ENCODE measurements at regions not wholly inside any gene's neighbourhood (a gene's known extent, or its start where the extent isn't known, plus 50 kb on each side); places are given as distances from the start of the nearest gene placed in this dataset.

GRCh38 chr5:41641621-41642020 is 131.2 kb upstream of the PLCXD3 start:
- TF ChIP-seq IRF5 (IDR thresholded peaks at IDR 0.05; ENCODE audit: borderline replicate concordance): no peak
- no peak for TF ChIP-seq SP1 (IDR thresholded peaks at IDR 0.05; ENCODE audit: low read depth, low read length)
- no peak for TF ChIP-seq YY1 (IDR thresholded peaks at IDR 0.05; ENCODE audit: low read depth, low read length)
